ENCODE measurements at regions not wholly inside any gene's neighbourhood (a gene's known extent, or its start where the extent isn't known, plus 50 kb on each side); places are given as distances from the start of the nearest gene placed in this dataset.
"Not testable (repeated sequence)": the region's sequence is repeated elsewhere in the genome, so short reads cannot be mapped to it uniquely, and the experiment has no call there.

GRCh38 chr16:80253741-80254140, 287.1 kb upstream of the DYNLRB2 start:
- H3K36me3 Mint-ChIP-seq (ENCODE audit: low read depth): no peaks in the 10 kb centered on the region
- intact Hi-C loops (cut with micrococcal nuclease): no loop called here
- H3K4me3 Mint-ChIP-seq: no peak overlapping the region
- CTCF ChIA-PET: no interaction called here
- TF ChIP-seq CTCF (IDR thresholded peaks at IDR 0.05): no peak
- no peaks in the 10 kb centered on the region for H3K27me3 Mint-ChIP-seq
- POLR2A ChIA-PET: no interaction called here
- H3K9me3 Mint-ChIP-seq: no peaks in the 10 kb centered on the region
- ATAC-seq: no peak
- no peak overlapping the region for H3K27ac Mint-ChIP-seq
- DNase-seq: no peak
- no peaks in the 10 kb centered on the region for H3K4me1 Mint-ChIP-seq (ENCODE audit: low read depth)

- CTCF ChIA-PET: no interaction called here
- Mint-ChIP-seq H3K9me3 (no peaks in the 10 kb centered on the region), H3K27me3 (no peaks in the 10 kb centered on the region), H3K36me3 (ENCODE audit: low read depth) (no peaks in the 10 kb centered on the region), H3K4me1 (ENCODE audit: low read depth) (no peaks in the 10 kb centered on the region), H3K27ac (no peak overlapping the region), H3K4me3 (no peak overlapping the region)
- DNase-seq (no peak), ATAC-seq (no peak)
- TF ChIP-seq CTCF (IDR thresholded peaks at IDR 0.05): no peak
- intact Hi-C loops (cut with micrococcal nuclease): no loop called here
- POLR2A ChIA-PET: no interaction called here
Measured at GRCh38 chr16:80250381-80250780, 290.4 kb upstream of the DYNLRB2 start.

GRCh38 chr16:80243303-80243702, 297.5 kb upstream of the DYNLRB2 start:
- ATAC-seq; H3K9me3 Mint-ChIP-seq; H3K27me3 Mint-ChIP-seq; H3K36me3 Mint-ChIP-seq (ENCODE audit: low read depth); DNase-seq; H3K4me1 Mint-ChIP-seq (ENCODE audit: low read depth); CTCF ChIA-PET; POLR2A ChIA-PET; intact Hi-C loops (cut with micrococcal nuclease); H3K4me3 Mint-ChIP-seq; H3K27ac Mint-ChIP-seq: not testable (repeated sequence)

DNA sequence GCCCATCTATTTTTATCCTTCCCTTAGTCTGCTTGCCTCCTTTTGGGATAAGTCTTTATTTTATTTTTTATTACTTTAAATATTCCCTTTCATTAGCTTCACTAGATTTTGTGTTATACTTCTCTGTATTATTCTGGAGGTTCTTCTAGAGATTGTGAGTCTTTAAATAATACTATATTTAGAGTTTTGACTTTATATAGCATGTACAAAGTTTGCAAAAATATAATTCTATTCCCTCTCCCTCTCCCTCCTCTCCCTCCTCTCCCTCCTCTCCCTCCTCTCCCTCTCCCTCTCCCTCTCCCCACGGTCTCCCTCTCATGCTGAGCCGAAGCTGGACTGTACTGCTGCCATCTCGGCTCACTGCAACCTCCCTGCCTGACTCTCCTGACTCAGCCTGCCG, 298.5 kb upstream of the DYNLRB2 start:
- CTCF ChIA-PET; H3K36me3 Mint-ChIP-seq (ENCODE audit: low read depth): not testable (repeated sequence)

GRCh38 chr16:80233097-80233835, 307.5 kb upstream of the DYNLRB2 start:
- POLR2A ChIA-PET: no interaction called here
- CTCF ChIA-PET: interaction anchor here (1.0 kb wide), 1 partner anchor 13 kb away, joined by 3 read pairs; no protein-coding TSS in a partner anchor
- no peaks in the 10 kb centered on the region for H3K27me3 Mint-ChIP-seq

More for the DNA sequence above, 298.5 kb upstream of the DYNLRB2 start:
- H3K27ac Mint-ChIP-seq; ATAC-seq; H3K27me3 Mint-ChIP-seq; H3K4me3 Mint-ChIP-seq; H3K4me1 Mint-ChIP-seq (ENCODE audit: low read depth); DNase-seq; POLR2A ChIA-PET; H3K9me3 Mint-ChIP-seq; intact Hi-C loops (cut with micrococcal nuclease): not testable (repeated sequence)

More at GRCh38 chr16:80233097-80233835, 307.5 kb upstream of the DYNLRB2 start:
- TF ChIP-seq CTCF (IDR thresholded peaks at IDR 0.05): no peak
- Mint-ChIP-seq H3K4me1 (ENCODE audit: low read depth) (no peaks in the 10 kb centered on the region), H3K27ac (no peak overlapping the region), H3K36me3 (ENCODE audit: low read depth) (no peaks in the 10 kb centered on the region), H3K9me3 (no peaks in the 10 kb centered on the region), H3K4me3 (no peak overlapping the region)
- ATAC-seq: no peak
- intact Hi-C loops (cut with micrococcal nuclease): no loop called here
- no peak for DNase-seq
